ENCODE measurements at regions not wholly inside any gene's neighbourhood (a gene's known extent, or its start where the extent isn't known, plus 50 kb on each side); places are given as distances from the start of the nearest gene placed in this dataset.

- Histone ChIP-seq H3K4me3 (ENCODE audit: low read length) (no peak overlapping the region), H3K27me3 (replicated peaks; ENCODE audit: insufficient read depth, low read length) (no peaks in the 10 kb centered on the region), H3K4me2 (ENCODE audit: low read depth, low read length) (no peak overlapping the region), H3K79me2 (ENCODE audit: low read length) (no peaks in the 10 kb centered on the region), H3K9me2 (replicated peaks; ENCODE audit: insufficient read depth, low read length) (no peaks in the 10 kb centered on the region), H3K4me1 (ENCODE audit: low read length) (no peaks in the 10 kb centered on the region), H2AFZ (ENCODE audit: low read length) (no peak overlapping the region), H3K36me3 (replicated peaks; ENCODE audit: insufficient read depth, low read length) (no peaks in the 10 kb centered on the region), H4K20me1 (ENCODE audit: insufficient read depth, low read length) (no peaks in the 10 kb centered on the region), H3K27ac (ENCODE audit: low read length) (no peak overlapping the region), H3K9ac (ENCODE audit: low read length) (no peak overlapping the region), H3K9me3 (replicated peaks; ENCODE audit: insufficient read depth, low read length) (no peaks in the 10 kb centered on the region), H3F3A (ENCODE audit: insufficient read depth, low read length) (no peaks in the 10 kb centered on the region)
- TF ChIP-seq EZH2 (optimal IDR thresholded peaks at IDR 0.05; ENCODE audit: low read depth, low read length) (no peak), EZH2phosphoT487 (IDR thresholded peaks at IDR 0.05; ENCODE audit: low read length) (no peak), CTCF (IDR thresholded peaks at IDR 0.05; ENCODE audit: low read length) (no peak)
- DNase-seq, result no peak
Measured at GRCh38 chr11:22430639-22431038, 92.5 kb downstream of the SLC17A6 start.

DNA sequence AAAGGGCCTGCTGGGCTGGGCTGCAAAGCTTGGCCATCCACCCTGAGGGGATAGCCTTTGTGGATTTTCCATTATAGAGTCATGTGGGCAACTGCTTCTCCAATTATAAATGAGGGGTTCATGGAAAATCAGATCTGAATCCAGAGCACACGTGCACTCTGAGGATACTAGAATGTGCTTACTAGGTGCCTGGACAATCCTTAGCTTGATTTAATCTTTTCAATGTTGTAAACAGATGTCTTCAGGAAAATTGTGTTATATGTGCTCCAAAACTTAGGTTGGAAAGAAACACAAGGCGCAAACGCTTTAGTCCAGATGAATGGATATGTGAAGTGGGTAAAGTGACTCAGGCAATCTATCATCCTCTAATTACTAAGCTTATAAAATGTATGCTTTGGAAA, 92.0 kb downstream of the SLC17A6 start:
- H4K20me1 ChIP-seq (ENCODE audit: insufficient read depth, low read length), result no peaks in the 10 kb centered on the region
- DNase-seq, result no peak
- no peaks in the 10 kb centered on the region for H3F3A ChIP-seq (ENCODE audit: insufficient read depth, low read length)
- no peak overlapping the region for H3K27ac ChIP-seq (ENCODE audit: low read length)
- no peak overlapping the region for H3K9ac ChIP-seq (ENCODE audit: low read length)
- H3K27me3 ChIP-seq (replicated peaks; ENCODE audit: insufficient read depth, low read length), result no peaks in the 10 kb centered on the region
- no peaks in the 10 kb centered on the region for H3K9me3 ChIP-seq (replicated peaks; ENCODE audit: insufficient read depth, low read length)
- H3K4me1 ChIP-seq (ENCODE audit: low read length), result no peaks in the 10 kb centered on the region
- no peak overlapping the region for H3K4me2 ChIP-seq (ENCODE audit: low read depth, low read length)
- no peaks in the 10 kb centered on the region for H3K79me2 ChIP-seq (ENCODE audit: low read length)
- no peaks in the 10 kb centered on the region for H3K36me3 ChIP-seq (replicated peaks; ENCODE audit: insufficient read depth, low read length)
- no peak for TF ChIP-seq EZH2phosphoT487 (IDR thresholded peaks at IDR 0.05; ENCODE audit: low read length)
- no peak for TF ChIP-seq EZH2 (optimal IDR thresholded peaks at IDR 0.05; ENCODE audit: low read depth, low read length)
- TF ChIP-seq CTCF (IDR thresholded peaks at IDR 0.05; ENCODE audit: low read length), result no peak
- H3K9me2 ChIP-seq (replicated peaks; ENCODE audit: insufficient read depth, low read length), result no peaks in the 10 kb centered on the region
- no peak overlapping the region for H2AFZ ChIP-seq (ENCODE audit: low read length)
- no peak overlapping the region for H3K4me3 ChIP-seq (ENCODE audit: low read length)
